HTR-8/SVneo (cell line): ENCODE measurements at regions not wholly inside any gene's neighbourhood (a gene's known extent, or its start where the extent isn't known, plus 50 kb on each side); places are given as distances from the start of the nearest gene placed in this dataset.

Experiments used
- DNase-seq: peaks from one replicate; pipeline ENCODE4 v3.0.0; 2011; ENCODE audit warnings: low spot score, mixed read lengths; ENCODE audit not compliant: insufficient read length
- FAIRE-seq: peaks from 2 replicates; lab custom pipeline; 2011; peaks lifted over from hg19 to GRCh38; lab: Jason Lieb, UNC

GRCh38 chrX:39096599-39096998 lies 295.3 kb downstream of the MID1IP1 start:
- FAIRE-seq (no peak), DNase-seq (no peak)

GRCh38 chrX:39104745-39105144 lies 303.5 kb downstream of the MID1IP1 start:
- FAIRE-seq (no peak), DNase-seq (no peak)

GRCh38 chrX:39112143-39112542 lies 310.9 kb downstream of the MID1IP1 start:
- DNase-seq (no peak), FAIRE-seq (no peak)

GRCh38 chrX:39115166-39115565 lies 313.9 kb downstream of the MID1IP1 start:
- DNase-seq (no peak), FAIRE-seq (no peak)

GRCh38 chrX:39117101-39117500 lies 315.8 kb downstream of the MID1IP1 start:
- no peak for FAIRE-seq
- no peak for DNase-seq

GRCh38 chrX:39121903-39122302 lies 320.6 kb downstream of the MID1IP1 start:
- FAIRE-seq (no peak), DNase-seq (no peak)

- FAIRE-seq = no peak
- no peak for DNase-seq
Measured at GRCh38 chrX:39125834-39126233, 324.6 kb downstream of the MID1IP1 start.

GRCh38 chrX:39133971-39134370 lies 332.7 kb downstream of the MID1IP1 start:
- no peak for FAIRE-seq

GRCh38 chrX:39137363-39137954 lies 336.2 kb downstream of the MID1IP1 start:
- FAIRE-seq (no peak), DNase-seq (no peak)

More at GRCh38 chrX:39133971-39134370, 332.7 kb downstream of the MID1IP1 start:
- no peak for DNase-seq

GRCh38 chrX:39140581-39140980 lies 339.3 kb downstream of the MID1IP1 start:
- DNase-seq (no peak), FAIRE-seq (no peak)

GRCh38 chrX:39144323-39144722 lies 343.1 kb downstream of the MID1IP1 start:
- FAIRE-seq (no peak), DNase-seq (no peak)

- FAIRE-seq (no peak), DNase-seq (no peak)
Measured at GRCh38 chrX:39144956-39145355, 343.7 kb downstream of the MID1IP1 start.

- DNase-seq (no peak), FAIRE-seq (no peak)
Measured at GRCh38 chrX:39145859-39146258, 344.6 kb downstream of the MID1IP1 start.

GRCh38 chrX:39149761-39150160 lies 348.5 kb downstream of the MID1IP1 start:
- DNase-seq (peak; percentile 3), FAIRE-seq (no peak)

GRCh38 chrX:39150220-39150619 lies 349.0 kb downstream of the MID1IP1 start:
- DNase-seq (no peak), FAIRE-seq (no peak)

GRCh38 chrX:39150621-39151020 lies 349.4 kb downstream of the MID1IP1 start:
- no peak for FAIRE-seq

GRCh38 chrX:39152106-39152649 lies 350.9 kb downstream of the MID1IP1 start:
- FAIRE-seq (no peak), DNase-seq (no peak)

More at GRCh38 chrX:39150621-39151020, 349.4 kb downstream of the MID1IP1 start:
- DNase-seq = no peak

- no peak for FAIRE-seq
- no peak for DNase-seq
Measured at GRCh38 chrX:39156051-39156450, 354.8 kb downstream of the MID1IP1 start.

- FAIRE-seq = no peak
- DNase-seq = no peak
Measured at GRCh38 chrX:39157006-39157405, 355.7 kb downstream of the MID1IP1 start.

- no peak for FAIRE-seq
- DNase-seq = no peak
Measured at GRCh38 chrX:39157796-39158195, 356.5 kb downstream of the MID1IP1 start.

- FAIRE-seq = no peak
- peak; percentile 3 for DNase-seq
Measured at GRCh38 chrX:39158801-39159657, 357.8 kb downstream of the MID1IP1 start.
